ENCODE measurements at regions not wholly inside any gene's neighbourhood (a gene's known extent, or its start where the extent isn't known, plus 50 kb on each side); places are given as distances from the start of the nearest gene placed in this dataset.
"Not testable (repeated sequence)": the region's sequence is repeated elsewhere in the genome, so short reads cannot be mapped to it uniquely, and the experiment has no call there.

DNA sequence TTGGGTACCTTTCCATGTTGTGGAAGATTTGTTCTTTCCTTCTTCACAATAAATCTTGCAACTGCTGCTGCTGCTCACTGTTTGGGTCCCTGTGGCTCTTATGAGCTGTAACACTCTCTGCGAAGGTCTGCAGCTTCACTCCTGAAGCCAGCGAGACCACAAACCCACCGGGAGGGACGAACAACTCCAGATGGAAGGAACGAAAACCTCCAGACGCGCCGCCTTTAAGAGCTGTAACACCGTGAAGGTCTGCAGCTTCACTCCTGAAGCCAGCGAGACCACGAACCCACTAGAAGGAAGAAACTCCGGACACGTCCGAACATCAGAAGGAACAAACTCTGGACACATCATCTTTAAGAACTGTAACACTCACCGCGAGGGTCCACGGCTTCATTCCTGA lies 1002.8 kb downstream of the GATA3 start:
- not testable (repeated sequence) for TF ChIP-seq CTCF (IDR thresholded peaks at IDR 0.05 in 2 of 3, conservative IDR thresholded peaks at IDR 0.05 in 1 of 3; ENCODE audit: borderline replicate concordance in 1 of 3, insufficient read depth in 1 of 3, low read depth in 2 of 3, low read length in 2 of 3); SRF (IDR thresholded peaks at IDR 0.05; ENCODE audit: low read depth); POLR2A (IDR thresholded peaks at IDR 0.05; ENCODE audit: borderline replicate concordance, extremely low read depth, insufficient read depth, insufficient read length); POLR2AphosphoS5 (IDR thresholded peaks at IDR 0.05; ENCODE audit: low read depth, low read length); EZH2 (IDR thresholded peaks at IDR 0.05); SP1 (IDR thresholded peaks at IDR 0.05; ENCODE audit: low read depth)

All from HCT116 (cell line).